ENCODE measurements at regions not wholly inside any gene's neighbourhood (a gene's known extent, or its start where the extent isn't known, plus 50 kb on each side); places are given as distances from the start of the nearest gene placed in this dataset.

GRCh38 chr3:30495172-30496065, 111.0 kb upstream of the TGFBR2 start:
- DNase-seq (ENCODE audit: low spot score) = no peak

GRCh38 chr3:30496066-30496966, 110.1 kb upstream of the TGFBR2 start:
- no peak for DNase-seq (ENCODE audit: low spot score)

GRCh38 chr3:30498587-30498967, 107.8 kb upstream of the TGFBR2 start:
- no peak for DNase-seq (ENCODE audit: low spot score)

GRCh38 chr3:30500666-30501399, 105.6 kb upstream of the TGFBR2 start:
- no peak for DNase-seq (ENCODE audit: low spot score)

- no peak for DNase-seq (ENCODE audit: low spot score)
These were observed 104.9 kb upstream of the TGFBR2 start for GRCh38 chr3:30501526-30501925.

GRCh38 chr3:30502051-30502741, 104.2 kb upstream of the TGFBR2 start:
- DNase-seq (ENCODE audit: low spot score) = no peak

GRCh38 chr3:30502742-30503073, 103.7 kb upstream of the TGFBR2 start:
- no peak for DNase-seq (ENCODE audit: low spot score)

GRCh38 chr3:30503446-30503845, 103.0 kb upstream of the TGFBR2 start:
- DNase-seq (ENCODE audit: low spot score) = no peak

GRCh38 chr3:30504939-30505338, 101.5 kb upstream of the TGFBR2 start:
- no peak for DNase-seq (ENCODE audit: low spot score)

- no peak for DNase-seq (ENCODE audit: low spot score)
These were observed 100.4 kb upstream of the TGFBR2 start for GRCh38 chr3:30505866-30506520.

- no peak for DNase-seq (ENCODE audit: low spot score)
These were observed 98.1 kb upstream of the TGFBR2 start for GRCh38 chr3:30508339-30508738.

- DNase-seq (ENCODE audit: low spot score) = no peak
These were observed 95.8 kb upstream of the TGFBR2 start for GRCh38 chr3:30510596-30510995.

GRCh38 chr3:30511524-30512251, 94.7 kb upstream of the TGFBR2 start:
- DNase-seq (ENCODE audit: low spot score) = no peak

- no peak for DNase-seq (ENCODE audit: low spot score)
These were observed 93.8 kb upstream of the TGFBR2 start for GRCh38 chr3:30512576-30512975.

GRCh38 chr3:30513374-30514152, 92.8 kb upstream of the TGFBR2 start:
- no peak for DNase-seq (ENCODE audit: low spot score)

- no peak for DNase-seq (ENCODE audit: low spot score)
These were observed 90.2 kb upstream of the TGFBR2 start for GRCh38 chr3:30516238-30516637.

GRCh38 chr3:30518181-30518864, 88.1 kb upstream of the TGFBR2 start:
- DNase-seq (ENCODE audit: low spot score) = no peak

- DNase-seq (ENCODE audit: low spot score) = no peak
These were observed 87.5 kb upstream of the TGFBR2 start for GRCh38 chr3:30518872-30519271.

- DNase-seq (ENCODE audit: low spot score) = no peak
These were observed 85.7 kb upstream of the TGFBR2 start for GRCh38 chr3:30520699-30521098.
